Mammary epithelial cell (primary cell): ENCODE measurements at regions not wholly inside any gene's neighbourhood (a gene's known extent, or its start where the extent isn't known, plus 50 kb on each side); places are given as distances from the start of the nearest gene placed in this dataset.

Experiments used
- EZH2 ChIP-seq: IDR thresholded peaks from 2 replicates; pipeline ENCODE4 v1.6.1; 2012; ENCODE audit warnings: low read length, inconsistent platforms, borderline replicate concordance
- TF ChIP-seq, protein P1 (sequence below), 2 donors: IDR thresholded peaks in 1 of 2; conservative IDR thresholded peaks in 1 of 2; 2 replicates each; pipeline ENCODE4 v1.5.1; 2011 to 2012; ENCODE audit warnings: inconsistent platforms in 2 of 2, low read length in 2 of 2, mild to moderate bottlenecking in 2 of 2, control low read depth in 1 of 2, low read depth in 1 of 2; ENCODE audit not compliant: insufficient read depth in 1 of 2; ENCODE audit errors: extremely low read depth in 1 of 2

DNA sequence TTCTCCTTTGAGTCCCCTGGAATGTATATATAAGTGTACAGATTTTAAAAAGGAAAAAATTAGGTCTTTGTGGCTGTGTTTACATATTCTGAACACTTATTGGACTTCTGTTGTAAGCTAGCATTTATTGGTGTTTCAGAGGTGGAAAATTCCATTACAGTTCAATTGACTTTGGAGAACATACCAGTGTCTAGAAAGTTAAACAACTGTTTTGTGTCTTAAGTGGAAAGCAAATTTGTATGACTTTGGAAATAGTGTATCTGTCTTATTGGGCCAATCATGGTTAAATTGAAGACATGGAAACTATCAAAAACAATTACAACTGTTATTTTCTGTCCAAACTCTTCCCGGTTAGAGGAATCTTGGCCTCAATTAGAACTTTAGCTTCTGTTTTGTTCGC, 265.0 kb upstream of the C2CD4B start:
- TF ChIP-seq, protein P1, sequence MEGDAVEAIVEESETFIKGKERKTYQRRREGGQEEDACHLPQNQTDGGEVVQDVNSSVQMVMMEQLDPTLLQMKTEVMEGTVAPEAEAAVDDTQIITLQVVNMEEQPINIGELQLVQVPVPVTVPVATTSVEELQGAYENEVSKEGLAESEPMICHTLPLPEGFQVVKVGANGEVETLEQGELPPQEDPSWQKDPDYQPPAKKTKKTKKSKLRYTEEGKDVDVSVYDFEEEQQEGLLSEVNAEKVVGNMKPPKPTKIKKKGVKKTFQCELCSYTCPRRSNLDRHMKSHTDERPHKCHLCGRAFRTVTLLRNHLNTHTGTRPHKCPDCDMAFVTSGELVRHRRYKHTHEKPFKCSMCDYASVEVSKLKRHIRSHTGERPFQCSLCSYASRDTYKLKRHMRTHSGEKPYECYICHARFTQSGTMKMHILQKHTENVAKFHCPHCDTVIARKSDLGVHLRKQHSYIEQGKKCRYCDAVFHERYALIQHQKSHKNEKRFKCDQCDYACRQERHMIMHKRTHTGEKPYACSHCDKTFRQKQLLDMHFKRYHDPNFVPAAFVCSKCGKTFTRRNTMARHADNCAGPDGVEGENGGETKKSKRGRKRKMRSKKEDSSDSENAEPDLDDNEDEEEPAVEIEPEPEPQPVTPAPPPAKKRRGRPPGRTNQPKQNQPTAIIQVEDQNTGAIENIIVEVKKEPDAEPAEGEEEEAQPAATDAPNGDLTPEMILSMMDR (conservative IDR thresholded peaks at IDR 0.05 in 1 of 2, IDR thresholded peaks at IDR 0.05 in 1 of 2; ENCODE audit: extremely low read depth in 1 of 2, insufficient read depth in 1 of 2, low read depth in 1 of 2, low read length in 2 of 2): no peak
- TF ChIP-seq EZH2: no peak
